GM12878 (cell line): ENCODE measurements at regions not wholly inside any gene's neighbourhood (a gene's known extent, or its start where the extent isn't known, plus 50 kb on each side); places are given as distances from the start of the nearest gene placed in this dataset.

Experiments
- ATAC-seq: fragments of 200-7000 bp; cut with Tn5 transposase; 3 replicates; pipeline ENCODE4 v1.9.1; 2020; ENCODE audit warnings: mild to moderate bottlenecking, moderate library complexity
- BruUV-seq: library from RNA; stranded (reverse); fragments of 400-500 nt; replicated peaks from 2 replicates; lab custom pipeline; 2021; lab: Mats Ljungman, UMichigan
- CTCF ChIA-PET: fragments of 300-600 bp; sonication (Branson Sonifier 250); formaldehyde crosslinking; extraction: SDS; loops from one replicate; lab custom pipeline; 2021; ENCODE audit warnings: inconsistent platforms; lab: Yijun Ruan, JAX
- POLR2A ChIA-PET: fragments of 350-600 bp; formaldehyde crosslinking; extraction: SDS; loops from one replicate; lab custom pipeline; 2021; ENCODE audit warnings: inconsistent platforms; lab: Charles Lee
- RAD21 ChIA-PET: fragments of 300-600 bp; sonication (Branson Sonifier 250); formaldehyde crosslinking; loops from one replicate; lab custom pipeline; 2023; ENCODE audit warnings: antibody characterized with exemption; ENCODE audit not compliant: unreplicated experiment; lab: Charles Lee
- SMC1A ChIA-PET: fragments of 300-600 bp; sonication (Branson Sonifier 250); formaldehyde crosslinking; loops from one replicate; lab custom pipeline; 2023; ENCODE audit not compliant: unreplicated experiment, uncharacterized antibody; lab: Charles Lee
- DNase-seq: peaks from one replicate; pipeline ENCODE4 v3.0.0-alpha.2; 2011; ENCODE audit warnings: low read depth, low spot score
- FAIRE-seq: peaks from 3 replicates; lab custom pipeline; 2011; peaks lifted over from hg19 to GRCh38; lab: Jason Lieb, UNC
- H2AFZ ChIP-seq: 2 replicates; pipeline ENCODE4 v1.6.0; 2011; ENCODE audit warnings: low read depth, low read length, control low read depth; ENCODE audit not compliant: control insufficient read depth
- H3K27ac ChIP-seq: 2 replicates; pipeline ENCODE4 v1.5.1; 2011; ENCODE audit warnings: control low read depth; ENCODE audit not compliant: control insufficient read depth, insufficient read depth
- H3K27me3 ChIP-seq, 2 experiments: replicated peaks in 1 of 2; 2 replicates each; pipeline versions ENCODE4 v1.6.0 to v1.6.1; 2011; ENCODE audit warnings: low read length in 1 of 2; ENCODE audit not compliant: control insufficient read depth in 2 of 2, insufficient read depth in 2 of 2
- H3K36me3 ChIP-seq, 2 experiments: 2 replicates each; pipeline ENCODE4 v1.5.1; 2011; ENCODE audit warnings: low read length in 1 of 2; ENCODE audit not compliant: control insufficient read depth in 2 of 2, insufficient read depth in 2 of 2
- H3K4me1 ChIP-seq: 2 replicates; pipeline ENCODE4 v1.6.1; 2011; ENCODE audit warnings: mild to moderate bottlenecking, low read length, moderate library complexity, mixed read lengths; ENCODE audit not compliant: control insufficient read depth, insufficient read depth
- H3K4me2 ChIP-seq: 2 replicates; pipeline ENCODE4 v1.6.0; 2011; ENCODE audit warnings: control low read depth; ENCODE audit not compliant: control insufficient read depth, insufficient read depth
- H3K4me3 ChIP-seq: fragments of 200-600 bp; sonication (generic); 2 replicates; pipeline ENCODE4 v1.5.1; 2016
- H3K79me2 ChIP-seq: 2 replicates; pipeline ENCODE4 v1.6.0; 2011; ENCODE audit warnings: low read length; ENCODE audit not compliant: control insufficient read depth, insufficient read depth
- H3K9ac ChIP-seq: 2 replicates; pipeline ENCODE4 v1.8.0; 2011; ENCODE audit warnings: low read length, control low read depth, mixed read lengths; ENCODE audit not compliant: control insufficient read depth, insufficient read depth
- H3K9me3 ChIP-seq: replicated peaks from 3 replicates; pipeline ENCODE4 v1.5.1; 2011; ENCODE audit warnings: mild to moderate bottlenecking, low read length; ENCODE audit not compliant: control insufficient read depth, insufficient read depth
- H4K20me1 ChIP-seq: 2 replicates; pipeline ENCODE4 v1.6.0; 2011; ENCODE audit not compliant: control insufficient read depth, insufficient read depth
- ATF2 ChIP-seq: IDR thresholded peaks from 2 replicates; pipeline ENCODE4 v1.6.1; 2012; ENCODE audit warnings: low read length, inconsistent platforms
- CBX3 ChIP-seq: fragments of 200-600 bp; sonication (generic); IDR thresholded peaks from 2 replicates; pipeline ENCODE4 v1.6.1; 2016; ENCODE audit warnings: low read depth, borderline replicate concordance
- FOS ChIP-seq: IDR thresholded peaks from 3 replicates; pipeline ENCODE4 v1.6.1; 2011; ENCODE audit warnings: borderline replicate concordance; ENCODE audit not compliant: insufficient read length; ENCODE audit errors: extremely low read depth
- HCFC1 ChIP-seq: fragments of 150-350 bp; IDR thresholded peaks from 2 replicates; pipeline ENCODE4 v1.6.1; 2014; ENCODE audit warnings: low read length
- KAT2A ChIP-seq: conservative IDR thresholded peaks from 2 replicates; pipeline ENCODE4 v1.6.1; 2011; ENCODE audit warnings: low read depth, low read length; ENCODE audit not compliant: control insufficient read depth
- LARP7 ChIP-seq: fragments of 450-650 bp; IDR thresholded peaks from 2 replicates; pipeline ENCODE4 v1.6.1; 2017; ENCODE audit warnings: mild to moderate bottlenecking
- SMAD1 ChIP-seq: fragments of 450-650 bp; IDR thresholded peaks from 2 replicates; pipeline ENCODE4 v1.6.1; 2018; ENCODE audit warnings: mild to moderate bottlenecking, low read depth; ENCODE audit not compliant: partially characterized antibody
- SPI1 ChIP-seq: IDR thresholded peaks from 2 replicates; pipeline ENCODE4 v1.6.1; 2011; ENCODE audit warnings: low read depth, mild to moderate bottlenecking, low read length, moderate library complexity, borderline replicate concordance; ENCODE audit not compliant: insufficient read depth
- TCF3 ChIP-seq: IDR thresholded peaks from 2 replicates; pipeline ENCODE4 v1.6.1; 2012; ENCODE audit warnings: low read depth, mild to moderate bottlenecking, low read length, borderline replicate concordance; ENCODE audit not compliant: insufficient read depth
- ZBTB33 ChIP-seq: fragments of 450-650 bp; IDR thresholded peaks from 2 replicates; pipeline ENCODE4 v1.6.1; 2017; ENCODE audit warnings: mild to moderate bottlenecking
- ZBTB4 ChIP-seq: fragments of 450-650 bp; formaldehyde crosslinking; IDR thresholded peaks from 2 replicates; pipeline ENCODE4 v1.4.0; 2022; ENCODE audit warnings: mild to moderate bottlenecking, moderate library complexity
- ZNF207 ChIP-seq: fragments of 450-650 bp; IDR thresholded peaks from 2 replicates; pipeline ENCODE4 v1.6.1; 2014; ENCODE audit warnings: antibody characterized with exemption, mild to moderate bottlenecking, borderline replicate concordance
- ZNF274 ChIP-seq: IDR thresholded peaks from one replicate; pipeline ENCODE4 v1.8.0; 2011; ENCODE audit not compliant: insufficient read length, insufficient read depth
- WGBS: methylation state at CpG from one replicate; pipeline ENCODE4 v1.1.6; 2016; ENCODE audit warnings: low lambda C conversion rate; ENCODE audit not compliant: insufficient replicate concordance, insufficient coverage; ENCODE audit errors: missing lambda C conversion rate; 5-methylcytosine and 5-hydroxymethylcytosine counted together
- in situ Hi-C: fragments of 300-500 bp; cut with MboI; formaldehyde crosslinking; loops from 9 replicates; pipeline ENCODE4 v1.14.3; 2018; ENCODE audit warnings: mixed read lengths
- intact Hi-C: fragments of 100-400 bp; cut with micrococcal nuclease; formaldehyde crosslinking; loops from one replicate; pipeline ENCODE4 v1.14.2; 2022; ENCODE audit not compliant: unreplicated experiment

GRCh38 chr3:177574222-177574856, 377.1 kb upstream of the TBL1XR1 start (continued):
- TF ChIP-seq SMAD1: no peak
- no peak for TF ChIP-seq FOS
- no peak for TF ChIP-seq SPI1
- TF ChIP-seq ZBTB4 (CRISPR knock-in tag): no peak
- TF ChIP-seq KAT2A: no peak
- TF ChIP-seq, all 136 proteins: peak for 0

- SMC1A ChIA-PET: no interaction called here
- Histone ChIP-seq H2AFZ (no peak overlapping the region), H4K20me1 (no peaks in the 10 kb centered on the region), H3K9ac (no peak overlapping the region), H3K36me3 (no peaks in the 10 kb centered on the region), H3K9me3 (no peaks in the 10 kb centered on the region; the same call in 2 of the 3 replicates), H3K4me3 (no peak overlapping the region), H3K79me2 (no peaks in the 10 kb centered on the region), H3K27me3 (no peaks in the 10 kb centered on the region), H3K4me2 (no peak overlapping the region), H3K27ac (no peak overlapping the region), H3K4me1 (no peaks in the 10 kb centered on the region)
- POLR2A ChIA-PET: interaction anchor here (0.6 kb wide), 1 partner anchor 570 kb away, joined by 3 read pairs; no protein-coding TSS in a partner anchor
- no peak for ATAC-seq
- in situ Hi-C loops: no loop called here
- intact Hi-C loops: no loop called here
- 46% methylated on average over 4 of the region's 4 CpGs for WGBS
- no peak for DNase-seq
- CTCF ChIA-PET: no interaction called here
- BruUV-seq: no TSS peak
- RAD21 ChIA-PET: no interaction called here
- no peak for FAIRE-seq
- TF ChIP-seq ZNF274 (no peak), TCF3 (no peak), ZNF207 (no peak), ATF2 (no peak), ZBTB4 (CRISPR knock-in tag) (no peak), ZBTB33 (no peak), CBX3 (no peak), HCFC1 (no peak), LARP7 (no peak)
These were observed 379.5 kb upstream of the TBL1XR1 start for GRCh38 chr3:177576746-177577145.
